HUDEP-2 (cell line): ENCODE measurements at regions not wholly inside any gene's neighbourhood (a gene's known extent, or its start where the extent isn't known, plus 50 kb on each side); places are given as distances from the start of the nearest gene placed in this dataset.
"Not testable (repeated sequence)": the region's sequence is repeated elsewhere in the genome, so short reads cannot be mapped to it uniquely, and the experiment has no call there.

ENCODE experiments used
- DNase-seq, 76 experiments: peaks; one replicate each; lab custom pipeline; 2025; ENCODE audit not compliant: unreplicated experiment in 76 of 76; lab: John Stamatoyannopoulos, UW

GRCh38 chr17:31686495-31686894 lies 172.5 kb downstream of the COPRS start:
- no peak for DNase-seq

- DNase-seq, result no peak
Measured at GRCh38 chr17:31684901-31685300, 174.1 kb downstream of the COPRS start.

GRCh38 chr17:31680126-31680525 lies 178.9 kb downstream of the COPRS start:
- DNase-seq, result no peak

- DNase-seq, result no peak
Measured at GRCh38 chr17:31679667-31680066, 179.4 kb downstream of the COPRS start.

GRCh38 chr17:31678431-31678830 lies 180.6 kb downstream of the COPRS start:
- DNase-seq, result no peak

GRCh38 chr17:31677681-31678080 lies 181.4 kb downstream of the COPRS start:
- DNase-seq, result no peak

GRCh38 chr17:31677036-31677435 lies 182.0 kb downstream of the COPRS start:
- no peak for DNase-seq

- not testable (repeated sequence) for DNase-seq
Measured at GRCh38 chr17:31675392-31675791, 183.7 kb downstream of the COPRS start.

- no peak for DNase-seq
Measured at GRCh38 chr17:31674717-31675349, 184.2 kb downstream of the COPRS start.

GRCh38 chr17:31674305-31674704 lies 184.7 kb downstream of the COPRS start:
- no peak for DNase-seq

GRCh38 chr17:31673076-31673475 lies 186.0 kb downstream of the COPRS start:
- no peak for DNase-seq

- DNase-seq, result no peak
Measured at GRCh38 chr17:31672161-31672819, 186.8 kb downstream of the COPRS start.

- DNase-seq, result no peak
Measured at GRCh38 chr17:31663576-31663975, 195.5 kb downstream of the COPRS start.

GRCh38 chr17:31660684-31661083 lies 198.4 kb downstream of the COPRS start:
- DNase-seq, result no peak

- DNase-seq, result no peak
Measured at GRCh38 chr17:31657876-31658275, 201.2 kb downstream of the COPRS start.

- DNase-seq, result no peak
Measured at GRCh38 chr17:31654936-31655335, 204.1 kb downstream of the COPRS start.

GRCh38 chr17:31653691-31654090 lies 205.4 kb downstream of the COPRS start:
- DNase-seq, result no peak

- no peak for DNase-seq
Measured at GRCh38 chr17:31650756-31651520, 208.1 kb downstream of the COPRS start.

GRCh38 chr17:31649302-31649701 lies 209.7 kb downstream of the COPRS start:
- DNase-seq, result no peak

- DNase-seq, result no peak
Measured at GRCh38 chr17:31647661-31648060, 211.4 kb downstream of the COPRS start.

- DNase-seq, result no peak
Measured at GRCh38 chr17:31646642-31647041, 212.4 kb downstream of the COPRS start.

- no peak for DNase-seq
Measured at GRCh38 chr17:31645351-31645750, 213.7 kb downstream of the COPRS start.
